CD4-positive, alpha-beta memory T cell (primary cell): ENCODE measurements at regions not wholly inside any gene's neighbourhood (a gene's known extent, or its start where the extent isn't known, plus 50 kb on each side); places are given as distances from the start of the nearest gene placed in this dataset.
"Not testable (repeated sequence)": the region's sequence is repeated elsewhere in the genome, so short reads cannot be mapped to it uniquely, and the experiment has no call there.

Experiments used
- CTCF ChIA-PET: fragments of 350-600 bp; sonication (Branson Sonifier 250); formaldehyde crosslinking; loops from one replicate; lab custom pipeline; 2021; ENCODE audit warnings: inconsistent platforms; ENCODE audit not compliant: partially characterized antibody; lab: Charles Lee
- POLR2A ChIA-PET: fragments of 350-600 bp; sonication (Branson Sonifier 250); formaldehyde crosslinking; loops from one replicate; lab custom pipeline; 2021; ENCODE audit not compliant: partially characterized antibody; lab: Charles Lee
- DNase-seq, 5 donors: peaks; one replicate each; pipeline versions ENCODE4 v3.0.0 to v3.0.0-alpha.2; 2020 to 2022; ENCODE audit warnings: mixed read lengths in 1 of 5
- H3K27ac ChIP-seq: one replicate; pipeline ENCODE4 v1.7.0; 2013; ENCODE audit warnings: low read depth, low read length
- H3K27me3 ChIP-seq: 2 replicates; pipeline ENCODE4 v1.7.0; 2013; ENCODE audit warnings: mild to moderate bottlenecking, low read length, moderate library complexity; ENCODE audit not compliant: insufficient read depth
- H3K36me3 ChIP-seq: 2 replicates; pipeline ENCODE4 v1.7.0; 2013; ENCODE audit warnings: mild to moderate bottlenecking, low read length, moderate library complexity; ENCODE audit not compliant: insufficient read depth
- H3K4me1 ChIP-seq: 2 replicates; pipeline ENCODE4 v1.7.0; 2013; ENCODE audit warnings: mild to moderate bottlenecking, low read length, moderate library complexity; ENCODE audit not compliant: insufficient read depth
- H3K4me3 ChIP-seq, 2 donors: one replicate each; pipeline ENCODE4 v1.7.0; 2013; ENCODE audit warnings: low read length in 2 of 2, mild to moderate bottlenecking in 1 of 2
- H3K9me3 ChIP-seq, 2 donors: one replicate each; pipeline ENCODE4 v1.7.0; 2013; ENCODE audit warnings: low read length in 2 of 2, control low read depth in 1 of 2; ENCODE audit not compliant: control insufficient read depth in 1 of 2
- H3K27ac Mint-ChIP-seq, 7 donors: one replicate each; pipeline ENCODE4 v1.8.0; 2020 to 2021; ENCODE audit warnings: mixed read lengths in 7 of 7, mild to moderate bottlenecking in 6 of 7, inconsistent platforms in 3 of 7, moderate library complexity in 3 of 7
- H3K27me3 Mint-ChIP-seq, 2 donors: one replicate each; pipeline ENCODE4 v1.8.0; 2020 to 2021; ENCODE audit warnings: mixed read lengths in 2 of 2
- H3K36me3 Mint-ChIP-seq, 2 donors: one replicate each; pipeline ENCODE4 v1.8.0; 2020 to 2021; ENCODE audit warnings: mixed read lengths in 2 of 2, inconsistent platforms in 1 of 2, mild to moderate bottlenecking in 1 of 2
- H3K4me1 Mint-ChIP-seq, 4 donors: one replicate each; pipeline ENCODE4 v1.8.0; 2020 to 2021; ENCODE audit warnings: mixed read lengths in 4 of 4, mild to moderate bottlenecking in 1 of 4
- H3K4me3 Mint-ChIP-seq, 8 donors: one replicate each; pipeline ENCODE4 v1.8.0; 2020 to 2021; ENCODE audit warnings: mixed read lengths in 8 of 8, mild to moderate bottlenecking in 7 of 8, moderate library complexity in 6 of 8, inconsistent platforms in 3 of 8
- H3K9me3 Mint-ChIP-seq, 8 donors: one replicate each; pipeline ENCODE4 v1.8.0; 2020 to 2021; ENCODE audit warnings: mixed read lengths in 8 of 8, mild to moderate bottlenecking in 5 of 8, inconsistent platforms in 3 of 8, moderate library complexity in 1 of 8
- intact Hi-C: fragments of 100-400 bp; cut with micrococcal nuclease; formaldehyde crosslinking; loops from one replicate; pipeline ENCODE4 v1.15.1; 2023

DNA sequence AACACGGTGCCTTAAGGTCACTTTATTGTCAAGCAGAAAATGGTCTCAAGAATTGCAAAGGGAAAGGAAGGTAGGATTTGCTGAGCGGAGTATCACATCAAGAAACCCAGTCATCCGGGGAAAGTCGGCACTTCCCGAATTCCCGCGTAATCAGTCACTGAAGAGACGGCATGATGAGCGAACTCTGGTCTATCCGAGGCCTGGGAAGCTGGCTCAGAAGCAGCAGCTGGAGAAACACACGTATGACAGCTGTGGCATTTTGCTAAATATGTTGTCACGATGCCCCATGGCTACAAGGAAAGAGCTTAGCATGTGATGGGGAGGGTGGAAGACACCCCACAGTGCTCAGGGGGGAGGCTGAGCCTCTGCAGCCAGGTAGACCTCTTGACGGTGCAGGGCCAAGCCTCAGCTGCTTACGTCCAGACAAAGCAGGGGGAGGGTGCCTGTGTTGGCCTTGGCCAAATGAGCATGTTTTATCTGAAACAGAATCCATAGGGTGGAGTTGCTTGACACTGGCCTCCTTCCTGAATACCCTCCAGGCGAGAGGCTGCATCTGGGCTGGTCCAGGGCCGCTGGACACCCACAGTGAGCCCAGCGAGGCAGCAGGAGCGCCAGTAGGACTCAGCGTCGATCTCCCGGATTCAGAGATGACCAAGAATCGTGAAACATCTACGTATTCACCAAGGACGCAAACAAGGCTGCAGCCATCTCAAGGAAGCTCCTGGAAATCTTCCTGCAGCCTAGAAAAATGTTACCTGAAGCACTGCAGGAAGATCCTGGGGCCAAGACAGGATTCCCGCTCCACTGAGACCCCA, 118.8 kb upstream of the AFDN start:
- POLR2A ChIA-PET, result no interaction called here
- Histone ChIP-seq H3K9me3 (no peaks in the 10 kb centered on the region), H3K36me3 (no peaks in the 10 kb centered on the region), H3K27me3 (peaks cover 37% of the 10 kb centered on the region), H3K4me1 (peaks cover 28% of the 10 kb centered on the region), H3K27ac (no peak overlapping the region), H3K4me3 (no peak overlapping the region)
- no peak for DNase-seq
- intact Hi-C loops, result no loop called here
- Mint-ChIP-seq H3K36me3 (no peaks in the 10 kb centered on the region), H3K9me3 (peaks cover 0 to 2% (median 0%) of the 10 kb centered on the region in 8 donors), H3K27ac (no peak overlapping the region), H3K27me3 (peaks cover 35 to 53% of the 10 kb centered on the region in 2 donors), H3K4me3 (no peak overlapping the region), H3K4me1 (peaks cover 10 to 39% (median 25%) of the 10 kb centered on the region in 4 donors)
- CTCF ChIA-PET, result no interaction called here

DNA sequence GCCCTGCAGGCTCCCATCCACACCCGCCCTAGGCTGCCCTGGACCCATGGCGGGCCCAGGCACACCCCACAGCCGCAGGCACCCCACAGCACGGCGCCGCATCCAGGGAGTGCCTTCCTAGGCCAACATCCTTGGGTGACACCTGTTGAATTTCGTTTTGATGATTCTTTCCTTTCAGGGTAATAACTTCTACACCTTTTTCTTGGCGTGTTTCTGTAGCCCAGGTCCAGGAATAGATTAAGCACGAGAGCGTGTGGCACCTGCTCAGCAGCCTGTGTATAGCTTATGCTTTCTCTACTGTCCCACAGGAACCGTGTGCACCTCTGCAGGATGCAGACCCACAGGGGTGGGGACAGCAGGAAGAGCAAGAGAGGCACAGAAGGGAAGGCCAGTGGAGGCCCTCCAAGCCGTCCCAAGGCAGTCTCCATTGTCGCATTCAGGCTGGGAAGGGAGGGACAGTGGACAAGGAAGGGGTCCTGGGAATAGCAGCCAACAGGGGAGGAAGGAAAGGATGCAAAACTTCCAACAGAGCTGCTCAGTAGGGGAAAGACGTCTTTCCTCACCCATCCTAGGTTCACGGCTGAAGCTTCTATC, 118.1 kb upstream of the AFDN start:
- H3K27me3 Mint-ChIP-seq, result peaks cover 35 to 52% of the 10 kb centered on the region in 2 donors
- Histone ChIP-seq H3K27ac (no peak overlapping the region), H3K36me3 (no peaks in the 10 kb centered on the region), H3K9me3 (no peaks in the 10 kb centered on the region), H3K27me3 (peaks cover 42% of the 10 kb centered on the region), H3K4me1 (peaks cover 28% of the 10 kb centered on the region), H3K4me3 (no peak overlapping the region)
- H3K4me1 Mint-ChIP-seq, result peaks cover 10 to 39% (median 25%) of the 10 kb centered on the region in 4 donors
- peaks cover 0 to 2% (median 0%) of the 10 kb centered on the region in 8 donors for H3K9me3 Mint-ChIP-seq
- H3K36me3 Mint-ChIP-seq, result no peaks in the 10 kb centered on the region
- POLR2A ChIA-PET, result no interaction called here
- no peak for DNase-seq
- CTCF ChIA-PET, result no interaction called here
- H3K4me3 Mint-ChIP-seq, result peak overlapping the region in 1 of 8 donors; percentile 48
- intact Hi-C loops, result no loop called here
- no peak overlapping the region for H3K27ac Mint-ChIP-seq

DNA sequence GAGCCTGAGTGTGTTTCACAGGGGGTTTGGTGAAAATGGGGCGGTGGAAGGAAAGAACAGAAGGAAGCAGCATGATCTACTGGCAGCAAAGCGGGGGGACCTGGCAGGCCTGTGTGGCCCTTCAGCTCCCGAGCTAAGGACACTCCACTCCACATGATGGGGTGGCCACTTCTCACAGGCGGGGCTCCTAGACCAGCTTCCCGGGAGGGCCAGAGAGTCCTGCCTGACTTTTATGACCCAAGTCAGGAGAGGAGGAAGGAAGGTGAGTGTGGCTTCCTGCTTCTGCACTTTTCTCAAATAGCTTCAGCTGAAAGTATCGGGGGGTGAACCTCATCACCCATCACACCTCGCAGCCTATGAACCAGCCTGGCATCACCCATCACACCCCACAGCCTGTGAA, 117.5 kb upstream of the AFDN start:
- no peaks in the 10 kb centered on the region for H3K36me3 ChIP-seq
- no peak overlapping the region for H3K27ac ChIP-seq
- ChIA-PET POLR2A (no interaction called here), CTCF (no interaction called here)
- Mint-ChIP-seq H3K9me3 (peaks cover 0 to 4% (median 0%) of the 10 kb centered on the region in 8 donors), H3K27me3 (peaks cover 35 to 55% of the 10 kb centered on the region in 2 donors), H3K4me1 (peaks cover 10 to 39% (median 25%) of the 10 kb centered on the region in 4 donors), H3K4me3 (no peak overlapping the region), H3K27ac (no peak overlapping the region), H3K36me3 (no peaks in the 10 kb centered on the region)
- H3K4me3 ChIP-seq, result no peak overlapping the region
- no peaks in the 10 kb centered on the region for H3K9me3 ChIP-seq
- peaks cover 28% of the 10 kb centered on the region for H3K4me1 ChIP-seq
- H3K27me3 ChIP-seq, result peaks cover 41% of the 10 kb centered on the region
- DNase-seq, result no peak
- intact Hi-C loops, result no loop called here

DNA sequence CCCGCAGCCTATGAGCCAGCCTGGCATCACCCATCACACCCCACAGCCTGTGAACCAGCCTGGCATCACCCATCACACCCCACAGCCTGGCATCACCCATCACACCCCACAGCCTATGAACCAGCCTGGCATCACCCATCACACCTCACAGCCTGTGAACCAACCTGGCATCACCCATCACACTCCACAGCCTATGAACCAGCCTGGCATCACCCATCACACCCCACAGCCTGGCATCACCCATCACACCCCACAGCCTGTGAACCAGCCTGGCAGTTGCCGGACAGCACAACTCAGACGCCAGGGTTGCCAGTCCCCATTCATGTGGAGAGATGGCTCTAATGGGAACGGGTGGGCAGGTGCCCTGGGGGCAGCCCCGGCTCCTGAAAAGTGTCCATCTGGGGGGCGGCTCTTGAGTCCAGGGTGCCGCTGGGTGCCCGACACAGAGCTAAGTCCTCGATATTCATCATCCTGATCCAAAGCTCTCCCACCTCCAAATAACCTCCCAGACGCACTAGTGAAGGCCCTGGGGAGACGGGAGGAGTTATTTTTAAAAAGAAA, 116.9 kb upstream of the AFDN start:
- CTCF ChIA-PET, H3K4me3 Mint-ChIP-seq, H3K36me3 ChIP-seq, H3K36me3 Mint-ChIP-seq, H3K9me3 Mint-ChIP-seq, H3K27ac Mint-ChIP-seq, intact Hi-C loops, H3K27ac ChIP-seq, H3K9me3 ChIP-seq, H3K4me3 ChIP-seq, DNase-seq: not testable (repeated sequence)
- POLR2A ChIA-PET, result interaction anchor here (0.6 kb wide), 1 partner anchor 39 kb away, joined by 3 read pairs; no protein-coding TSS in a partner anchor
- peaks cover 34% of the 10 kb centered on the region for H3K27me3 ChIP-seq
- H3K27me3 Mint-ChIP-seq, result peaks cover 34 to 53% of the 10 kb centered on the region in 2 donors
- H3K4me1 ChIP-seq, result peaks cover 24% of the 10 kb centered on the region
- H3K4me1 Mint-ChIP-seq, result peaks cover 9 to 36% (median 23%) of the 10 kb centered on the region in 4 donors

DNA sequence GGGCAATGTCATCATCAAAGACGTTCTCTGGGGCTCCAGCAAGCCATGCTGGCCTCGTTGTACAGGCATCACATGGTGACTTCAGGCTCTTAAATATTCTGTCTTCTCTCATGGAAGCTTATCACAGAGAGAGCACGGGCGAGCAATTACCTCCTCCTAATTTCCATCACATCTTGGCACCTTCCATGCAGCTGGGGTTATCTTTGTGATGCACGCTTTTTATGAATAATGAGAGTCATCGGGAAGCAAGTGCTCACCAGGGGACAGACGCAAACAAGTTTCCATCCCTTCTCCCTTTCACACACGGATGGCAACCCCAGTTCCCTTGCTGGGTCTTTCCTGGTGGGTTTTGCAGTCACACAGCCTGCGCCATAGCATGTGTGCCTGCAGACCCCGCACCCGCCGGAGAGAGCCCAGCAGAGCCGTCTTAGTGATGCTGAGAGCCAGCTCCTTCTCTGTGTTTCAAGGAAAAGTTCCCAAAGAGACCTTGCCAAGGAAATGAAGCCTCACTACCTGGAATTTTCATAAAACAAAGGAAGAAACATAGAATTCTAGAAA, 116.3 kb upstream of the AFDN start:
- CTCF ChIA-PET, result no interaction called here
- intact Hi-C loops, result no loop called here
- Mint-ChIP-seq H3K9me3 (peaks cover 0 to 4% (median 0%) of the 10 kb centered on the region in 8 donors), H3K27ac (no peak overlapping the region), H3K4me3 (no peak overlapping the region), H3K27me3 (peaks cover 33 to 55% of the 10 kb centered on the region in 2 donors), H3K36me3 (no peaks in the 10 kb centered on the region), H3K4me1 (peaks cover 7 to 30% (median 19%) of the 10 kb centered on the region in 4 donors)
- DNase-seq, result no peak
- no peak overlapping the region for H3K27ac ChIP-seq
- H3K27me3 ChIP-seq, result peaks cover 33% of the 10 kb centered on the region
- no peaks in the 10 kb centered on the region for H3K36me3 ChIP-seq
- POLR2A ChIA-PET, result interaction anchor here (0.6 kb wide), 1 partner anchor 39 kb away, joined by 3 read pairs; no protein-coding TSS in a partner anchor
- no peak overlapping the region for H3K4me3 ChIP-seq
- no peaks in the 10 kb centered on the region for H3K9me3 ChIP-seq
- peaks cover 18% of the 10 kb centered on the region for H3K4me1 ChIP-seq

DNA sequence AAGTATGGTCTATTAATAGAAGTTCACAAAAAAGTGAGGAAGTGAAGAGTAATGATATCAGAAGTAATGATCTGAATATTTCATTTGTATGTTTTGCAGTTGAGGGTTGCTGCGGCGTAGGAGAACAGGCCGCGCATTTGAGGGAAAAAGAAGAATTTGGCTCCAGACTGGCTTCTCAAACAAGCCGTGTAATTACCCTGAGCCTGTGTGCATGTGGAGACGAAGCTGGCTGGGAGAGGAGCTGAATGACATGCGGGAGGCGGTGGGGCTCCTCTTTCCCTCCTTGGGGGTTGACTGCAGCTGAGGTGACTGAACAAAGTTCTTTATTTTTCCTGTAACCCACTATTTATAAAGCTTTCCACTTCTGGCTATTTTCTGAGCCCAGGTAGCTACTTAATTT, 115.5 kb upstream of the AFDN start:
- intact Hi-C loops, result no loop called here
- Histone ChIP-seq H3K9me3 (no peaks in the 10 kb centered on the region), H3K36me3 (no peaks in the 10 kb centered on the region), H3K4me1 (peaks cover 10% of the 10 kb centered on the region), H3K4me3 (no peak overlapping the region), H3K27ac (no peak overlapping the region), H3K27me3 (peaks cover 33% of the 10 kb centered on the region)
- DNase-seq, result no peak
- H3K4me3 Mint-ChIP-seq, result no peak overlapping the region
- peaks cover 2 to 22% (median 13%) of the 10 kb centered on the region in 4 donors for H3K4me1 Mint-ChIP-seq
- H3K9me3 Mint-ChIP-seq, result peaks cover 0 to 4% (median 0%) of the 10 kb centered on the region in 8 donors
- ChIA-PET CTCF (no interaction called here), POLR2A (no interaction called here)
- H3K27ac Mint-ChIP-seq, result no peak overlapping the region
- no peaks in the 10 kb centered on the region for H3K36me3 Mint-ChIP-seq
- H3K27me3 Mint-ChIP-seq, result peaks cover 34 to 57% of the 10 kb centered on the region in 2 donors
